ENCODE measurements at regions not wholly inside any gene's neighbourhood (a gene's known extent, or its start where the extent isn't known, plus 50 kb on each side); places are given as distances from the start of the nearest gene placed in this dataset.

- peak; percentile 5 to 36 for DNase-seq
- no peak for TF ChIP-seq CTCF (IDR thresholded peaks at IDR 0.05)
- peaks cover 0 to 64% (median 12%) of the 10 kb centered on the region in 3 donors for H3K27me3 ChIP-seq (ENCODE audit: insufficient read depth in 3 of 3, low read length in 2 of 3)
- H3K9me3 ChIP-seq, result no peaks in the 10 kb centered on the region
- H3K4me3 ChIP-seq, result no peak overlapping the region
- intact Hi-C loops (cut with DNase I), result no loop called here
- no peak for ATAC-seq
- H3K27ac ChIP-seq, result no peak overlapping the region
- WGBS, 3 donors, result 84 to 90% (median 85%) methylated on average over 18 to 22 of the region's 22 CpGs
- H3K36me3 ChIP-seq (ENCODE audit: insufficient read depth in 1 of 2, low read depth in 1 of 2), result no peaks in the 10 kb centered on the region
- H3K4me1 ChIP-seq, result no peaks in the 10 kb centered on the region
Measured at GRCh38 chr4:1531683-1532548, 125.7 kb upstream of the NKX1-1 start.

GRCh38 chr4:1530356-1530755 lies 124.1 kb upstream of the NKX1-1 start:
- no peak for TF ChIP-seq CTCF (IDR thresholded peaks at IDR 0.05)
- Histone ChIP-seq H3K27ac (no peak overlapping the region), H3K36me3 (ENCODE audit: insufficient read depth in 1 of 2, low read depth in 1 of 2) (no peaks in the 10 kb centered on the region), H3K27me3 (ENCODE audit: insufficient read depth in 3 of 3, low read length in 2 of 3) (peaks cover 0 to 59% (median 12%) of the 10 kb centered on the region in 3 donors), H3K9me3 (no peaks in the 10 kb centered on the region), H3K4me3 (no peak overlapping the region), H3K4me1 (no peaks in the 10 kb centered on the region)
- intact Hi-C loops (cut with DNase I), result no loop called here
- no peak for ATAC-seq
- DNase-seq, result peak; percentile 0 to 25
- 77 to 82% (median 79%) methylated on average over 13 of the region's 13 CpGs for WGBS, 3 donors

GRCh38 chr4:1524761-1525160 lies 118.5 kb upstream of the NKX1-1 start:
- Histone ChIP-seq H3K27ac (no peak overlapping the region), H3K4me1 (no peaks in the 10 kb centered on the region), H3K9me3 (no peaks in the 10 kb centered on the region), H3K27me3 (ENCODE audit: insufficient read depth in 3 of 3, low read length in 2 of 3) (peaks cover 0 to 57% (median 18%) of the 10 kb centered on the region in 3 donors), H3K36me3 (ENCODE audit: insufficient read depth in 1 of 2, low read depth in 1 of 2) (no peaks in the 10 kb centered on the region), H3K4me3 (no peak overlapping the region)
- no peak for ATAC-seq
- WGBS, 3 donors, result 75 to 91% (median 76%) methylated on average over 6 of the region's 6 CpGs
- TF ChIP-seq CTCF (IDR thresholded peaks at IDR 0.05), result no peak
- no peak for DNase-seq
- intact Hi-C loops (cut with DNase I), result no loop called here

- intact Hi-C loops (cut with DNase I), result no loop called here
- ATAC-seq, result peak in 1 of 4 donors; percentile 48
Measured at GRCh38 chr4:1523907-1524636, 117.8 kb upstream of the NKX1-1 start.

More at GRCh38 chr4:1523907-1524636, 117.8 kb upstream of the NKX1-1 start:
- Histone ChIP-seq H3K27me3 (ENCODE audit: insufficient read depth in 3 of 3, low read length in 2 of 3) (peaks cover 0 to 59% (median 18%) of the 10 kb centered on the region in 3 donors), H3K27ac (no peak overlapping the region), H3K36me3 (ENCODE audit: insufficient read depth in 1 of 2, low read depth in 1 of 2) (no peaks in the 10 kb centered on the region), H3K4me1 (no peaks in the 10 kb centered on the region), H3K4me3 (no peak overlapping the region), H3K9me3 (no peaks in the 10 kb centered on the region)
- peak; percentile 4 to 61 for DNase-seq
- WGBS, 3 donors, result 57 to 70% (median 63%) methylated on average over 24 of the region's 24 CpGs
- no peak for TF ChIP-seq CTCF (IDR thresholded peaks at IDR 0.05)
